GM21515 (cell line): ENCODE measurements at regions not wholly inside any gene's neighbourhood (a gene's known extent, or its start where the extent isn't known, plus 50 kb on each side); places are given as distances from the start of the nearest gene placed in this dataset.
"Not testable (repeated sequence)": the region's sequence is repeated elsewhere in the genome, so short reads cannot be mapped to it uniquely, and the experiment has no call there.

Experiments used
- ATAC-seq: cut with Tn5 transposase; IDR thresholded peaks from one replicate; pipeline ENCODE4 v1.9.1; 2021; ENCODE audit not compliant: unreplicated experiment

- not testable (repeated sequence) for ATAC-seq
Observed at GRCh38 chr6:139726272-139726671, 351.8 kb upstream of the CITED2 start.

DNA sequence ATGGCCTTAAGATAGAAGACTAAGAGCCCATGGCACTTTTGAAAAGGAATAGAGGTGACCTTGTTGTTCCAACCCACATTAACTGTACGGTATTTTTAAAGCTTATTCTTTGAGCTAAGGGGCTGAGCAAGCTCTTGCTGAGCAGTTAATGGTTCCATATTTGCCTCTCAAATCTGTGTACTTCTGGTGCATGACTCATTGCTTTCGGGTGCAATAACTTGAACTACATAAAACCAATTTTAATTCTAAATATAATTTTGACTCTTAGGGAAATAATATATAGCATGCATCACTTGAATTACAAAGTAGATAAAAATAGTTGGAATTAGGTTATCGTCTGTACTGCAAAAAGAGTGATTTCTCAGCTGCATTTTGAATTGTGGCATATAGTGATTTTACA is 348.1 kb upstream of the CITED2 start:
- ATAC-seq = no peak

- ATAC-seq = no peak
Observed at GRCh38 chr6:139721954-139722353, 347.5 kb upstream of the CITED2 start.

- no peak for ATAC-seq
Observed at GRCh38 chr6:139713900-139714506, 339.6 kb upstream of the CITED2 start.

- ATAC-seq = no peak
Observed at GRCh38 chr6:139713424-139713823, 339.0 kb upstream of the CITED2 start.

DNA sequence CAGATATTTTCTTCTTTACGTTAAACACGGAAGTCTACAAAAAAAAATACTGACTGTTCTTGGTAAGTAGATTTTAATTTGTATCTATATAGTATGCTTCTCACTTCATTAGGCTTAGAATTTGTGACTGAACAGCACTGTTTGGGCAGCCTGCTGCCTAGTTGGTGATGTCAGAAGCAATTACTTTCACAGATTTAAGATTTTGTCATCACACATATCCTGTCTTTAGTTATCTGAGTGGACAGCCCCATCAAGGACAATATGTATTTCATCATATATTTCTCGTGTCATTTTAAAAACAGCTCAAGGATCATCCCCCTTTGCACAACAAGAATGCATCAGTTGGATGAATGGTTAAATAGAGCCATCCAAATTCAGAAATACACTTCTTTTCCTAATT is 338.4 kb upstream of the CITED2 start:
- no peak for ATAC-seq

- no peak for ATAC-seq
Observed at GRCh38 chr6:139711804-139712585, 337.5 kb upstream of the CITED2 start.

- ATAC-seq = no peak
Observed at GRCh38 chr6:139710556-139710955, 336.1 kb upstream of the CITED2 start.

GRCh38 chr6:139708337-139709199 is 334.1 kb upstream of the CITED2 start:
- ATAC-seq = no peak

DNA sequence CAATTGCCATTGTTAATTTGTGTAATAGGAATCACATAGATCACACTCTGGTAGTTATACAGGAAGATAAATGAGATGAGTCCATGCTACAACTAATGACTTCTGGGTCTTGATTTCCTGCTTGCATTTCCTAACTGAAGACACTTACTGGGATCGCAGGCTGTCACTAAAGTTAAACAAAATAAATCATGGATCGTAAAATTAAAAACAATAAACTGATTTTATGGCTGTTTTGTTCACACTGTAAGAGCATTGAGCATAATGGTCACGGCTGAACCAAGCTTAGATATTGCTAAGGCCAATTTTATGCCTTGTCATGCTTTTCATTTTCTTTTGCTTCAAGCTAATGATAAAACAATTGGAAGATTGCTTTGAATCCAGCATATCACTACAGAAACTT is 332.5 kb upstream of the CITED2 start:
- ATAC-seq = no peak

DNA sequence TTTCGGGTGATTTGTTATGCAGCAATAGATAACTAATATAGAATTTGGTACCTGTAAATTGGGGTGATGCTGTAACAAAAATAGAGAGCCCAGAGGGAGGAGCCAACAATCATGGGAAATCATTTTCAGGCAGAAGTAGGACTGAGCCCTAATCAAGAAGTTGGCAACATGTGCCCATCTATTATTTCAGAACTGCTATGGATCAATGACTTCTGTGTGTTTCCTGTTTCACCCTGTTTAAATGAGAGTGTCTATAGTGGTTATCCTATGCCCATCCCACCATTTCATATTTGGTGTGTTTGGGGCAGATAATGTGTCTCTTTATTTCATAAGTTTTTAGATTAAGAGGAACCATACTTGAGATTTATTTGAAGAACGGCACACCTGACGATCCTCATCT is 330.8 kb upstream of the CITED2 start:
- ATAC-seq = no peak

- no peak for ATAC-seq
Observed at GRCh38 chr6:139703780-139704179, 329.3 kb upstream of the CITED2 start.

- ATAC-seq = no peak
Observed at GRCh38 chr6:139702706-139703105, 328.3 kb upstream of the CITED2 start.

DNA sequence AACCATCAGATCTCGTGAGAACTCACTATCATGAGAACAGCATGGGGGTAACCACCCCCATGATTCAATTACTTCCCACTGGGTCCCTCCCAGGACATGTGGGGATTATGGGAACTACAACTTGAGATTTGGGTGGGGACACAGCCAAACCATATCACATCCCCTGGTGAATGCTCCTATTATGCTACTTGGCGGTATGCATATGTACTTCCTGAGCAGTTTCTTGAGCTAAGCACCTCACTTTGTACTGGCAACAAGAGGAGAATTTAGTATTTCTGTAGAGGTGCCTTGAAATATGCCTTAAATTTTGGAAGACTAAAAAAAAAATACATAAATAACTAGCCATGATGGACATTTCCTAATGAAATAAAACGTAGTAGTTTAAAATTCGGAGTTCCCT is 327.2 kb upstream of the CITED2 start:
- ATAC-seq = no peak

- no peak for ATAC-seq
Observed at GRCh38 chr6:139701003-139701402, 326.6 kb upstream of the CITED2 start.

- no peak for ATAC-seq
Observed at GRCh38 chr6:139699911-139700310, 325.5 kb upstream of the CITED2 start.

DNA sequence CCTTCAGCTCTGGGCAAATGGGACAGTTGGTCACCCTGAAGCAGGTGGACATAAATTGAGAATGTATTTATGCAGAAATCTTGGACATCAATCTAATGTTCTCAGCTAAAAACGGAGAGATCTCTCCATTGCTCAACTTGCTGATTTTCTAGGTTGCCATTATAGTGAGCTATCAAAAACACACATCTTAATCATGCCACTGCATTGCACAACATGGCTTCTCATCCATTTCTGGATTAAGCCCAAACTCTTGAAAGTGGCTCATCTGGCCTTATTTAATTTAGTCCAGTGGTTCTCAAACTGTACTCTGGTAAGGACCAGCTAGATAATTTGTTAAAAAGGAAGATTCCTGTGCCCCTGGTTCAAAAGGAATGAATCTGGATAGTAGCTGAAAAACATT is 324.9 kb upstream of the CITED2 start:
- ATAC-seq = no peak

DNA sequence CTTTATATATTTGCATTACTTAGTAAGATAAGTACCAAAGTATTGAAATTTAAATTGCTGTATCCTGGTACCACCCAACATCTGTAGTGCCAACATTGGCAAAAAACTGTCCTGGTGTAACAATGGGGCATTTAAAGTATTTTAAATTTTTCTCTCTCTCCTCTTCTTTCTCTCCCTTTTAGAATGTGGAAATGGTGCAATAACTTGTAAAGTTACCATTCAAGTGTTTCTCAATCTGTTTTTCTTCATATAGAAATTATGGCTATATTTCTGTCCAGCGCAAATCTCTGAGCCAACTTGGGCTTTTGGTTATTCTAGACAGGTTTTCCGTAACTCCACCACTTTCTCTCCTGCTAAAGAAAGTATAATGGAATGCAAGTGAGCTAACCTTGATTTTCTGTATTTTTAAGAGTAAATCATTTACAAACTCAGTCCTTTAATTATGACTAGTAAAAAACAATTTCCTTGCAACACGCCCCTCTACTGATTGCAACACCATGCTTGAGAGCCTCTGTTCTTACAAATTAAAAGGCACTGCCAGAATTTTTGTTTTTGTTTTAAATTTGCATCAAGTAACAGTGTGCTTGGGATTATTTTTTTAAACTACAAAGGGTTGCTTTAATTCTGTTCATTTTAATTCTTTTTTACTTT is 324.2 kb upstream of the CITED2 start:
- no peak for ATAC-seq

GRCh38 chr6:139697856-139698255 is 323.4 kb upstream of the CITED2 start:
- ATAC-seq = not testable (repeated sequence)

- not testable (repeated sequence) for ATAC-seq
Observed at GRCh38 chr6:139696991-139697390, 322.5 kb upstream of the CITED2 start.

DNA sequence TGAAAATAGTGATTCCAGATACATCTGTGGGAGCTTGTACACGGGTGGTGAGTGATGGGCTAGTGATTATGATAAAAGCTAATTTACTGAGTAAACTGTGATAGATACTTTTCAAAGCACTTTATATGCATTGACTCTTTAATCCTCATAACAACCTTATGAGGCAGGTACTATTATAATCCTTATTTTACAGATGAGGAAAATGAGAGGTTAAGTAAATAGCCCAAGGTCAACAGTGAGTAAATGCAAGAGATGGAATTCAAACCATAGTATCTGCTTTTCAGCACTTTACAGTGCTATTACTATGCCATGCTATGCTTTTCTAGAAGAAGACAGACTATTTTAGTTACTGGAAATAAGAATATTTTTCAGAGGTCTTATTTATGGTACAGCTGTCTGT is 320.9 kb upstream of the CITED2 start:
- no peak for ATAC-seq
